GM23338 (cell line): ENCODE measurements at regions not wholly inside any gene's neighbourhood (a gene's known extent, or its start where the extent isn't known, plus 50 kb on each side); places are given as distances from the start of the nearest gene placed in this dataset.

Experiments used
- ATAC-seq: fragments of 200-7000 bp; cut with Tn5 transposase; 3 replicates; pipeline ENCODE4 v1.9.1; 2020
- DNase-seq: peaks from one replicate; pipeline ENCODE4 v3.0.0-alpha.2; 2015; ENCODE audit warnings: low spot score
- H2AFZ ChIP-seq: fragments of 200-600 bp; sonication (generic); 2 replicates; pipeline ENCODE4 v1.8.0; 2016; ENCODE audit warnings: antibody characterized with exemption, mild to moderate bottlenecking, moderate library complexity
- H3F3A ChIP-seq: fragments of 200-600 bp; sonication (generic); replicated peaks from 2 replicates; pipeline ENCODE4 v1.8.0; 2017; ENCODE audit warnings: antibody characterized with exemption, mixed run types, low read depth
- H3K27ac ChIP-seq: fragments of 200-600 bp; sonication (generic); 2 replicates; pipeline ENCODE4 v1.6.1; 2016; ENCODE audit warnings: low read depth
- H3K27me3 ChIP-seq: fragments of 200-600 bp; sonication (generic); 2 replicates; pipeline ENCODE4 v1.8.0; 2016; ENCODE audit warnings: mild to moderate bottlenecking, mixed run types, moderate library complexity; ENCODE audit not compliant: insufficient read depth
- H3K36me3 ChIP-seq: fragments of 200-600 bp; sonication (generic); 2 replicates; pipeline ENCODE4 v1.8.0; 2016; ENCODE audit warnings: mild to moderate bottlenecking; ENCODE audit not compliant: insufficient read depth
- H3K4me1 ChIP-seq: fragments of 200-600 bp; sonication (generic); 2 replicates; pipeline ENCODE4 v1.8.0; 2016; ENCODE audit warnings: mild to moderate bottlenecking, moderate library complexity; ENCODE audit not compliant: insufficient read depth
- H3K4me2 ChIP-seq: fragments of 200-600 bp; sonication (generic); 2 replicates; pipeline ENCODE4 v1.7.1; 2017; ENCODE audit warnings: mixed run types
- H3K4me3 ChIP-seq: fragments of 200-600 bp; sonication (generic); 2 replicates; pipeline ENCODE4 v1.6.1; 2016; ENCODE audit warnings: mixed run types
- H3K79me2 ChIP-seq: fragments of 200-600 bp; sonication (generic); replicated peaks from 2 replicates; pipeline ENCODE4 v1.8.0; 2017; ENCODE audit warnings: mild to moderate bottlenecking; ENCODE audit not compliant: insufficient read depth
- H3K9me2 ChIP-seq: fragments of 200-600 bp; sonication (generic); 2 replicates; pipeline ENCODE4 v1.8.0; 2017; ENCODE audit not compliant: insufficient read depth
- H4K20me1 ChIP-seq: fragments of 200-600 bp; sonication (generic); replicated peaks from 2 replicates; pipeline ENCODE4 v1.8.0; 2017; ENCODE audit warnings: mild to moderate bottlenecking; ENCODE audit not compliant: insufficient read depth
- H3K27ac Mint-ChIP-seq: 2 replicates; pipeline ENCODE4 v1.8.0; 2020; ENCODE audit warnings: inconsistent platforms, mild to moderate bottlenecking, moderate library complexity, mixed read lengths
- H3K27me3 Mint-ChIP-seq: 3 replicates; pipeline ENCODE4 v1.8.0; 2022; ENCODE audit warnings: low read depth, mild to moderate bottlenecking, moderate library complexity, mixed read lengths, inconsistent platforms; ENCODE audit not compliant: insufficient read depth, poor library complexity
- H3K36me3 Mint-ChIP-seq: 3 replicates; pipeline ENCODE4 v1.8.0; 2021; ENCODE audit warnings: low read depth, mild to moderate bottlenecking, inconsistent platforms, moderate library complexity, mixed read lengths
- H3K4me1 Mint-ChIP-seq: 3 replicates; pipeline ENCODE4 v1.8.0; 2020; ENCODE audit warnings: mild to moderate bottlenecking, inconsistent platforms, mixed read lengths
- H3K4me3 Mint-ChIP-seq: 3 replicates; pipeline ENCODE4 v1.8.0; 2021; ENCODE audit warnings: moderate library complexity, mild to moderate bottlenecking, inconsistent platforms, mixed read lengths
- H3K9me3 Mint-ChIP-seq: 3 replicates; pipeline ENCODE4 v1.8.0; 2020; ENCODE audit warnings: moderate library complexity, mild to moderate bottlenecking, inconsistent platforms, mixed read lengths
- CREB1 ChIP-seq: fragments of 250-450 bp; sonication (Bioruptor Pico); IDR thresholded peaks from 2 replicates; pipeline ENCODE4 v1.5.0; 2020; ENCODE audit warnings: low read depth, mild to moderate bottlenecking, moderate library complexity
- CTCF ChIP-seq, 2 experiments: fragments of 200-600 bp in 1 of 2; sonication (generic) in 1 of 2; conservative IDR thresholded peaks; 2 replicates each; pipeline versions ENCODE4 v1.5.1 to v1.6.1; 2016 to 2017; ENCODE audit warnings: antibody characterized with exemption in 2 of 2, low read depth in 2 of 2, mild to moderate bottlenecking in 2 of 2, moderate library complexity in 1 of 2
- ETS1 ChIP-seq: IDR thresholded peaks from 2 replicates; pipeline ENCODE4 v1.6.1; 2016; ENCODE audit warnings: antibody characterized with exemption
- EZH2 ChIP-seq: fragments of 200-600 bp; sonication (generic); IDR thresholded peaks from one replicate; pipeline ENCODE4 v1.8.0; 2017; ENCODE audit warnings: antibody characterized with exemption, mild to moderate bottlenecking, low read depth; ENCODE audit not compliant: unreplicated experiment
- EZH2phosphoT487 ChIP-seq: fragments of 200-600 bp; sonication (generic); IDR thresholded peaks from one replicate; pipeline ENCODE4 v1.8.1; 2018; ENCODE audit warnings: antibody characterized with exemption; ENCODE audit not compliant: unreplicated experiment
- JUNB ChIP-seq: IDR thresholded peaks from one replicate; pipeline ENCODE4 v1.6.1; 2016; ENCODE audit warnings: antibody characterized with exemption; ENCODE audit not compliant: unreplicated experiment
- NANOG ChIP-seq: IDR thresholded peaks from 2 replicates; pipeline ENCODE4 v1.6.1; 2016; ENCODE audit warnings: antibody characterized with exemption, borderline replicate concordance
- POLR2AphosphoS5 ChIP-seq: IDR thresholded peaks from 2 replicates; pipeline ENCODE4 v1.6.1; 2016; ENCODE audit warnings: antibody characterized with exemption, low read depth
- REST ChIP-seq: IDR thresholded peaks from one replicate; pipeline ENCODE4 v1.6.1; 2018; ENCODE audit warnings: antibody characterized with exemption; ENCODE audit not compliant: unreplicated experiment
- STAT1 ChIP-seq: IDR thresholded peaks from one replicate; pipeline ENCODE4 v1.6.1; 2016; ENCODE audit warnings: antibody characterized with exemption; ENCODE audit not compliant: unreplicated experiment
- ZNF114 ChIP-seq: fragments of 250-450 bp; sonication (Bioruptor Pico); IDR thresholded peaks from 2 replicates; pipeline ENCODE4 v1.5.0; 2020; ENCODE audit warnings: mild to moderate bottlenecking, moderate library complexity
- ZNF331 ChIP-seq: fragments of 250-450 bp; sonication (Bioruptor Pico); IDR thresholded peaks from 2 replicates; pipeline ENCODE4 v1.5.0; 2020; ENCODE audit warnings: low read depth, mild to moderate bottlenecking, moderate library complexity
- ZNF462 ChIP-seq: fragments of 250-450 bp; sonication (Bioruptor Pico); IDR thresholded peaks from 2 replicates; pipeline ENCODE4 v1.5.0; 2020; ENCODE audit warnings: mild to moderate bottlenecking, moderate library complexity

GRCh38 chr3:101050046-101050445 lies 56.8 kb upstream of the ABI3BP start:
- Mint-ChIP-seq H3K4me1 (no peaks in the 10 kb centered on the region), H3K27ac (peak overlapping the region; percentile 21), H3K27me3 (peaks cover 2% of the 10 kb centered on the region), H3K9me3 (no peaks in the 10 kb centered on the region), H3K36me3 (no peaks in the 10 kb centered on the region), H3K4me3 (no peak overlapping the region)
- no peak for TF ChIP-seq POLR2AphosphoS5
- TF ChIP-seq ZNF331 (CRISPR knock-in tag) = no peak
- TF ChIP-seq NANOG = no peak
- TF ChIP-seq EZH2 = no peak
- TF ChIP-seq CTCF (conservative IDR thresholded peaks at IDR 0.05; ENCODE audit: low read depth in 2 of 2) = no peak
- no peak for TF ChIP-seq ETS1
- no peak for TF ChIP-seq ZNF462 (CRISPR knock-in tag)
- no peak for TF ChIP-seq JUNB
- TF ChIP-seq STAT1 = no peak
- no peak for TF ChIP-seq CREB1
- TF ChIP-seq ZNF114 (CRISPR knock-in tag) = no peak
- no peak for TF ChIP-seq EZH2phosphoT487
- no peak for TF ChIP-seq REST
- no peak for ATAC-seq
- Histone ChIP-seq H3K9me2 (no peaks in the 10 kb centered on the region), H3K4me3 (no peak overlapping the region), H3K27ac (no peak overlapping the region), H4K20me1 (no peaks in the 10 kb centered on the region), H3K4me2 (no peak overlapping the region), H3K79me2 (no peaks in the 10 kb centered on the region), H3K4me1 (no peaks in the 10 kb centered on the region), H3F3A (no peaks in the 10 kb centered on the region), H3K27me3 (no peaks in the 10 kb centered on the region), H3K36me3 (no peaks in the 10 kb centered on the region), H2AFZ (peak overlapping the region; percentile 73; the same call in 1 of the 2 replicates)
- no peak for DNase-seq
